ENCODE measurements at regions not wholly inside any gene's neighbourhood (a gene's known extent, or its start where the extent isn't known, plus 50 kb on each side); places are given as distances from the start of the nearest gene placed in this dataset.
A peak's percentile ranks its signal among the peaks of the same experiment; 100 is the strongest.
"Not testable (repeated sequence)": the region's sequence is repeated elsewhere in the genome, so short reads cannot be mapped to it uniquely, and the experiment has no call there.

DNA sequence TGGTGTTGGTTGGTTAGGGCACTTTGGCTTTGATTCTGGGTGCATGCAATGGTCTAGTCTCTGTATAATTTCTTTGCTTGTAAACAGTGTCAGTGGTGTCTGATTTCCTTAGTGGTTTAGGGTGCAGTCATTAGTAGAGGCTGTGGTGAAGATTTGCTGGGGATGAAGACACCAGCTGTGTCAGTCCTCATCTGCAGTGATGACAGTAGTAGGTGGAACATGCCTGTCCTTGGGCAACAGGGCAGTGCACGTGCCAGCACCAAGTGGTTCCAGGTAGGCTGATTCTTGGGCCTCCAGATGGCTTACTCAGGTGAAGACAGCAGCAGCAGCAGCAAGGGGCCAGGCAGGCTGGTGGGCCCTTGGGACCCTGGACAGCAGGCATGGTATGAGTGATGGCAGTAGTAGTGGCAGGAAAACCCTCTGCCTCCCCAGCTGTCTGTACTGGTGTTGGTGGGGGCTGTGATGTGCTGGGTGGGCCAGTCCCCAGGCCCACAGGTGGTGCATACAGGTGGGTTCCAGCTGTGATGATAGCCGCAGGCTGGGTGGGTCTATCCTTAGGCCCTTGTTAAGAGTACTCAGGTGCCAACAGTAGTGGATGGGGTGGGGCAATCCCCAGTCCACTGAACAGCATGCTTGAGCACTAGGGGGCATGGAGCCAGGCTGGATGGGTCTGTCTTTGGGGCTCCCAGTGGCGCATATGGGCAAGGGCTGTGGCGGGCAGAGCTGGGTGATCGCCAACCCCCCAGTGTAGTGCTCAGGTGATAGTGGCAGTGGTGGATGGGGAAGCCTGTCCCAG is 140.7 kb upstream of the THUMPD2 start:
- no peaks in the 10 kb centered on the region for H3K36me3 ChIP-seq
- H3K4me3 ChIP-seq = no peak overlapping the region
- no peaks in the 10 kb centered on the region for H3K27me3 ChIP-seq
- no peak for DNase-seq
- H3K9me3 ChIP-seq = peaks cover 5% of the 10 kb centered on the region

DNA sequence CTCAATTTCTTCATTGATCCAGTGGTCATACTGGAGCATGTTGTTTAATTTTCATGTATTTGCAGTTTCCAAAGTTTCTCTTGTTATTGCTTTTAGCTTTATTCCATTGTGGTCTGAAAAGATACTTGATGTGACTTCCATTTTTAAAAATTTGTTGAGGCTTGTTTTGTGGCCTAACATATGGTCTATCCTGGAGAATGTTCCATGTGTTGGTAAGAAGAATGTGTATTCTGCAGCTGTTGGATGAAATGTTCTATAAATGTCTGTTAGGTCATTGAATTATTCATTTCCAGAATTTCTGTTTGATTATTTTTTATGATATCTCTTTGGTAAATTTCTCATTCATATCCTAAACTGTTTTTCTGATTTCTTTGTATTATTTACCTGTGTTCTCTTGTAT is 139.8 kb upstream of the THUMPD2 start:
- peaks cover 5% of the 10 kb centered on the region for H3K9me3 ChIP-seq
- no peaks in the 10 kb centered on the region for H3K27me3 ChIP-seq
- DNase-seq = no peak

DNA sequence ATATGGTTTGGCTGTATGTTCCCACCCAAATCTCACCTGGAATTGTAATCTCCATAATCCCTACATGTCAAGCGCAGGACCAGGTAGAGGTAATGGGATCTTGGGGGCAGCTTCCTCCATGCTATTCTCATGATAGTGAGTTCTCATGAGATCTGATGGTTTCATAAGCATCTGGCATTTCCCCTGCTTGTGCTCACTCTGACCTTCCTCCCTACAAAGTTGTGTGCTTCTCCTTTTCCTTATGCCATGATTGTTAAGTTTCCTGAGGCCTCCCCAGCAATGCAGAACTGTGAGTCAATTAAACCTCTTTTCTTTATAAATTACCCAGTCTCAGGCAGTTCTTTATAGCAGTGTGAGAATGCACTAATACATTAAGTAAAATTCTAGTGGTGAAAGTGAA is 138.3 kb upstream of the THUMPD2 start:
- not testable (repeated sequence) for H3K27me3 ChIP-seq, H3K9me3 ChIP-seq, H3K4me3 ChIP-seq, H3K36me3 ChIP-seq, DNase-seq

More for the DNA sequence above, 139.8 kb upstream of the THUMPD2 start:
- Histone ChIP-seq H3K4me3 (no peak overlapping the region), H3K36me3 (no peaks in the 10 kb centered on the region)

DNA sequence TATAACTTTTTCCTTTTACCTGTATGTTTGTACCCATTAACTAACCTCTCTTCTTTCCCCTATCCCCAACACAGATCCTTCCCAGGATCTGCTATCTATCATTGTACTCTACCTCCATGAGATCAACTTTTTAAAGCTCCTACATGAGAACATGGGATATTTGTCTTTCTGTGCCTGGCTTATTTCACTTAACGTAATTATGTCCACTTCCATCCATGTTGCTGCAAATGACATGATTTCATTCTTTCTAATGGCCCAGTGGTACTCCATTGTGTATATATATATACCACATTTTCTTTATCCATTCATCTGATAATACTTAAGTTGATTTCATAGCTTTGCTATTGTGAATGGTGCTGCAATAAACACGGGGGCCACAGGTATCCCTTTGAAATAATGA is 135.9 kb upstream of the THUMPD2 start:
- Histone ChIP-seq H3K4me3 (no peak overlapping the region), H3K27me3 (no peaks in the 10 kb centered on the region), H3K9me3 (no peaks in the 10 kb centered on the region), H3K36me3 (no peaks in the 10 kb centered on the region)
- no peak for DNase-seq

DNA sequence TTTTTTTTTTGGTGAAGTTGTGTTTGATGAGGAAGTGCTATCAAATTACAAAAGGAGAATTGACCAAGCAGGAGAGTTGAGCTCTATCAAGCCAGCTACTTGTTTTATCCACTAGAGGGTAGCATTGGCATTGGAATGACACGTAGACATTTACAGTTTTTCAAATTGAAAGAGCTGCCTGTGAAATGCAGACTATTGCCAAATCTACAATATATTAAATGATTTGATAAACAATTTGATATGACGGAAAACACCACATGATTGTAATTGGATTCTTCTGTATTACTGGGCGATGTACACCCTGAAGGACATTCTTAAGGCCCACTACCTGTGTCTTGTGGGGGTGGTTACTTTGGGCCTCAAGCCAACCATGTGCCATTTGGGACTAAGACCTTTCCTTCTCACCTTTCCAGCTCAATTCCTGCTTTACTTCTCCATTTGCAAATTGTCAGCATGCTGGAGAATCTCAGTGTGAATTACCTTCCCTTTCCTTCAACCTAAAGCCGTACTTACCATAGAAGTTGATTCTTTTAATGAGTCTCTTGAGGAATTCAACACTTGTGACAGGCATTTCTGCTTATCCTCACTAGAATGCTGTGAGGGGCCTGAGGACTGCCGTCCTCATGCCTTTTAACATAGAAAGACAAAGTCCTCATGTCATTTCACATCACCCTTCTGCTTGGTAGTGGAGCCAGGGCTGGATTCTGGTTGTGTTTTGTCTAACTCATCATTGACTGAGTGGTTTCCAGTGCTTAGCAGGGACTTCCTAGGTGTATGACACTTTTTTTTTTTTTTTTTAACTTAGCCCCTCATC is 134.8 kb upstream of the THUMPD2 start:
- Histone ChIP-seq H3K9me3 (no peaks in the 10 kb centered on the region), H3K36me3 (no peaks in the 10 kb centered on the region), H3K4me3 (no peak overlapping the region), H3K27me3 (no peaks in the 10 kb centered on the region)
- no peak for DNase-seq

DNA sequence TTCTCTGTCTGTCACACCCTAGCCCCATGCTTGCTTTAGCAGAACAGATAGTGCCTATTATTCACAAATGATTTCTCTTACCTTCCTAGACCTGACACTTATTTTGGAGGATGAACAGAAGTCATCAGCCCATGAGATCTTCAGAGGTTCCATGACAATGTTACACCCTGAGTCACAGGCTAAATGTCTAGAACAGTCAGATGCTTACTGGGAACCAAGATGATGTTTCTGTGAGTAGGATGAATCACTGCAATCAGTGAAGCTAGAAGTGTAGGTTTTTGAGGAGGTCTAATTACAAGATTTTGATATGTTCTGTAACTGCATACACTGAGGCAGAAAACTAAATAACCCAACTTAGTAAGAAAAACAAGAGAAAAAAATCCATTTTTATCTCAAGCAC is 123.0 kb upstream of the THUMPD2 start:
- Histone ChIP-seq H3K9me3 (no peaks in the 10 kb centered on the region), H3K4me3 (no peak overlapping the region), H3K36me3 (no peaks in the 10 kb centered on the region), H3K27me3 (no peaks in the 10 kb centered on the region)
- DNase-seq = no peak

DNA sequence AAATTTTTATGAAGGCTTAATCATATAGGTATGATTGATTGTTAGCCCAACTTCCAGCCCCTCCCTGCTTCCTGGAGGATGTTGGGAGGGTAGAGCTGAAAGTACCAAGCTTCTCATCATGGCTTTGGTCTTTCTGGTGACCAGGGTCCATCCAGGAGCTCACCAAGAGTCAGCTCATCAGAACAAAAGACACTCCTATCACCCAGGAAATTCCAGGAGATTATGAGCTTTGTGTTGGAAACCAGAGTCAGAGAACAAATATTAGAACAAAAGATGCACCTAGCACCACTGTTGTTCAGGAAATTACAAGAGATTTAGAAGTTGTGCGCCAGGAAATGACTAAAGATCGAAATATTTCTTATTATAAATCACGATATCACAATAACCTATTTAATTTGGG is 119.9 kb upstream of the THUMPD2 start:
- no peaks in the 10 kb centered on the region for H3K27me3 ChIP-seq
- 0 out of 2 replicates have a peak, but pooled peaks cover 2% of the 10 kb centered on the region for H3K9me3 ChIP-seq
- DNase-seq = no peak
- H3K36me3 ChIP-seq = no peaks in the 10 kb centered on the region
- no peak overlapping the region for H3K4me3 ChIP-seq

DNA sequence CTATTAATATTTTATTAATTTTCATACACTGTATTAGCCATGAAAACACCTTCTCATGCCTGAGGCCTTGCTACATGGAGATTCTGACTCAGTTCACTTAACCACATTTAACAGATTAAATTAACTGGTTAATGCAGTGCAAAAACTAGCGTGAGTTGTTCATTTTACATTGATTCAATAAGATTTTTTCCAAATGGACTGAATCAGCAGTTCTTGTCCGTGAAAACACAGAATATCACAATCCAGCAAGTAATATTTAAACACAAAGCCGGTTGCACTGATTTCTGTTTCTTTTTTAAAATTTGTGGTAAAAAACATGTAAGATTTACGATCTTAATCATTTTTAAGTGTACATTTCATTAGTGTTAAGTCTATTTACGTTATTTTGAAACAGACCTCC is 118.2 kb upstream of the THUMPD2 start:
- H3K9me3 ChIP-seq = 0 out of 2 replicates have a peak, but pooled peaks cover 2% of the 10 kb centered on the region
- no peak overlapping the region for H3K4me3 ChIP-seq
- no peaks in the 10 kb centered on the region for H3K27me3 ChIP-seq
- H3K36me3 ChIP-seq = no peaks in the 10 kb centered on the region
- DNase-seq = no peak

DNA sequence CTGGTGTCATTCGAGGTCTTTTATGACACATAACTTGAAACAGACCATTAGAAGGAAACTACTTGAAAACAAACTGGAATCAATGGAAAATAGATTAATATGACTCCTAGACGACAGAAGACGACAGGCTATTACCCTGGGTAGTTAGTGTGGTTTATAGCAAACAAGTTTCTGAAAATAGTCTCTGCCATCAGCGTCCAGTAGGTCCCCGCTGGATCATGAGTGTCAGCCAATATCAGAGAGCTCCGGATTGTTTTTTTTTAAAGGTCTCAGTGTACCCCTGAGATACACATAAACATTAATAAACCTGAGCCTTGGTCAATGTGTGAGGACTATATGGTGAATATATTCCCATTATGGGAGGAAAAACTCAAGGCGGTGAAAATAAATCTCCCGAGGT is 115.0 kb upstream of the THUMPD2 start:
- no peak overlapping the region for H3K4me3 ChIP-seq
- DNase-seq = no peak
- H3K27me3 ChIP-seq = no peaks in the 10 kb centered on the region
- H3K9me3 ChIP-seq = 0 out of 2 replicates have a peak, but pooled peaks cover 2% of the 10 kb centered on the region
- H3K36me3 ChIP-seq = no peaks in the 10 kb centered on the region

DNA sequence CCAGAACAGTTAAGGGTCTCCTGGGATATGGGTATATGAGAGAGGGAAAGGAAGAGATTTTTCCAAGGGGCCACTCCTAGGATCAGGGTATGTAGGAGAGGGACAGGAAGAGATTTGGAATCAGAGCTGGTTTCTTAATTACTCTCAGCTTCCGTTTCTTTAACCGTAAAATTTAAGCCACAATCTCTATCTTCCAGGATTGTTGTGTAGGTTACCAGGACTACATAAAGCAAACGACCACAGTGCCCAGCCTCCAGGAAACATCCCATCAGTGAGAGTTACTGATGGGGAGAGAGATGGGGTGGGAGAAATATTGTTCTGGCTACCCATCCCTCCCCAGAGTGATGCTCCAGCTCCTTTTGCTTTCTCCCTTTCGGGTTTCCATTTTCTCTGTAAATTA is 114.6 kb upstream of the THUMPD2 start:
- no peak for DNase-seq
- Histone ChIP-seq H3K4me3 (no peak overlapping the region), H3K9me3 (0 out of 2 replicates have a peak, but pooled peaks cover 2% of the 10 kb centered on the region), H3K27me3 (no peaks in the 10 kb centered on the region), H3K36me3 (no peaks in the 10 kb centered on the region)

DNA sequence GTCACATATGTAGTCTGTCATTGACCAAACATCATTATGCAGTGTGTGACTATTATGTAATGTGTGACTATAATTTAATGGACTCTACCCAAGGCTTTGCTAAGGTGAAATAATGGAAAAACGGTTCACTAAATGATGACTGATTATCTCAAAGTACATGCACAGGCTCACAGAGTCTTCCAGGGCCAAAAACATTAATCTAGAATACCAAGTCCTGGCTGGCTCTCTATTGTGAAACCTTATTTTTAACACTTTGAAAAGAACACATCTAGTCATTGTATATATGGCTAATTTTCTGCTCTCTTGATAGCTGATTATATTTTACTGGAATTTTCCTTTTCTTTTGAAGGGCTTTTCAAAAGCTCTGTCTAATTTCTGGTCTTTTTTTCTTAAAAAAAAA is 102.9 kb upstream of the THUMPD2 start:
- no peak overlapping the region for H3K4me3 ChIP-seq
- H3K9me3 ChIP-seq = no peaks in the 10 kb centered on the region
- H3K27me3 ChIP-seq = no peaks in the 10 kb centered on the region
- DNase-seq = no peak
- no peaks in the 10 kb centered on the region for H3K36me3 ChIP-seq

DNA sequence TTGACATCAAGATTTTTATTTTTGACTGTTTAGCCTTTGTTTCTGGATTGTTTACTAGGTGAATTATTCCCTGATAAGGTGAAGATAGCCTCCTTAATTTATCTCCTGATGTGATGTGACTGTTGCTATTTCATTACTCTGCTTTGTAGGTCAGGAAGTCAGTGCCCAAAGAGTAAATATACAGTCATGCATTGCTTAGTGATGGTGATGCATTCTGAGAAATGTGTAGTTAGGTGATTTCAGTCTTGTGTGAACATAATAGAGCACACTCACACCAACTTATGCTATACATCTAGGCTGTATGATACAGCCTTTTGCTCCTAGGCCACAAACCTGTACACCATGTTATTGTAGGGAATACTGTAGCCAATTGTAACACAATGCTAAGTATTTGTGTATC is 102.4 kb upstream of the THUMPD2 start:
- H3K36me3 ChIP-seq = no peaks in the 10 kb centered on the region
- no peak for DNase-seq
- H3K4me3 ChIP-seq = no peak overlapping the region
- no peaks in the 10 kb centered on the region for H3K27me3 ChIP-seq
- no peaks in the 10 kb centered on the region for H3K9me3 ChIP-seq

DNA sequence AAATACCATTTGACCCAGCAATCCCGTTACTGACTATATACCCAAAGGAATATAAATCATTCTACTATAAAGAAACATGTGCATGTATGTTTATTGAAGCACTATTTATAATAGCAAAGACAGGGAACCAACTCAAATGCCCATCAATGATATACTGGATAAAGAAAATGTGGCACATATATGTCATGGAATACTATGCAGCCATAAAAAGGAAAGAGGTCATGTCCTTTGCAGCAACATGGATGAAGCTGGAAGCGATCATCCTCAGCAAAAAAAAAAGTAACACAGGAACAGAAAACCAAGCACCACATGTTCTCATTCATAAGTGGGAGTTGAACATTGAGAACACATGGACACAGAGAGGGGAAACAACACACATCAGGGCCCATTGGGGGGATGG is 99.9 kb upstream of the THUMPD2 start:
- not testable (repeated sequence) for H3K27me3 ChIP-seq, H3K9me3 ChIP-seq, H3K4me3 ChIP-seq, H3K36me3 ChIP-seq, DNase-seq

DNA sequence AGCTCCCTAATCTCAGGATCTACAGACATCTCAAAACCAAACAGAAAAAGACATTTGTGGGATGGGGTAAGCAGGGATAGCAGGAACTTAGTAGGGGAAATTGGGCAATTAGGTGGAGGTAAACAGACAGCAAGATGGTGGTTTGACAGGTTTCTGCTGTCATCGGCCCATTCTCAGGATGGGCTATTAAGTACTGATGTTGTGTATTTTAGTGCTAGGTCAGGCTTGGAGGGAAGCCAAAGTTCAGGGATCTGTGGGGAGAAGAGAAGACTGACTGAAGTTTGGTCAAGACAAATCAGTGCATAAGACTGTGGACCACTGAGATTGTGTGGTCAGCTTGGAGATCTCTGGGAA is 96.8 kb upstream of the THUMPD2 start:
- H3K27me3 ChIP-seq = no peaks in the 10 kb centered on the region
- no peaks in the 10 kb centered on the region for H3K36me3 ChIP-seq
- no peak for DNase-seq
- no peaks in the 10 kb centered on the region for H3K9me3 ChIP-seq
- H3K4me3 ChIP-seq = no peak overlapping the region

DNA sequence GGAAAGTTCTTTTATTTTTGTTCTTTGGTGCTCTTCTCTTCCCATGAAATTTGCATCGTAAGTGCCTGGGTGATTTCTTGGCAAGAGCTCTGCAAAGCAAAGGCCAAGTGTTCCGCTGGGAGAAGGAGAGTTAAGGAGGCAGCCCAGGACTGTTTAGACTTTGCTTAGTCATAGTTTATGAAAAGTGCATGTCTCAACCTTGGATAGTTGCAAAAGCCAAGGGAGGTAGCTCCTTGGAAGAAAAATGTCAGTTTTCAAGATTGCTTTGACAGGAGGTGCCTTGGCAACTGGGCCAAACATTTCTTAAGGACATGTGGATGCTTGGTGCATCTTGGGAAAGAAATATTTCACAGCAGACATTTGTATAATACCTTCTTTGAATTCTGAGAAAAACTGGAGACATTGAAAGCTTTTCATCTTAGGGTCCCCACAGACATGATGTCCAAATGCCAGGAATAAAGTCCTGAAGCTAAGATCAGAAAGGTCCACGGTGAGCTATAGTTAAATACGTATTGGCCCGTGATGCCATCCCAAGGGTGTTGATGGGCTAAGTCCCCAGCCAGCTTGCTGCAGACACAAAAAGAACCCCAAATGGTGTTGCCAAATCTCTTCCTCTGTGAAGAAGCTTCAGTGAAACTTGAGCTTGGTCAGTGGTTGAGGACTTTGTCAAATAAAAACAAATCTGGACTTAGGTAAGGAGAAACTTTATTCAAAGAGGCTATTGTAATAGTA is 96.3 kb upstream of the THUMPD2 start:
- Histone ChIP-seq H3K36me3 (no peaks in the 10 kb centered on the region), H3K4me3 (no peak overlapping the region), H3K27me3 (no peaks in the 10 kb centered on the region), H3K9me3 (no peaks in the 10 kb centered on the region)
- DNase-seq = peak; percentile 90

DNA sequence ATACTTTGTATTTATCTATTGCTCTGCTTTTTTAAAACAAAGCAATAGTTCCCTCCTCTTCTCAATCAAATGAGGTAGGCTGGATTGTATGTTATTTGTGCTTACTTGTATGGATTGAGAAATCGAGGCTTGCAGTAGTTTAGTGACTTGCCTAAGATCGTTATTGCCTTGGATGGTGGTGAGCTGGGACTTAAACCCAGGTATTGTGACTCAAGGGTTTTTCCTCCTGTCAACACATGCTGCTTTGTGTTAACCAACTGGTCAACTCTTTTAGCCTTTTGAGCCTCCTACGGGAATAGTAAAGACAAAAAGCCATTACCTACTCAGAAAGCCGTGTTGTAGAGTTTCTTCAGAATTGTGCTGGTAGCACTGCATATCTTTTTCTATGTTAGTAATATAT is 95.2 kb upstream of the THUMPD2 start:
- no peak for DNase-seq
- no peak overlapping the region for H3K4me3 ChIP-seq
- H3K9me3 ChIP-seq = no peaks in the 10 kb centered on the region
- no peaks in the 10 kb centered on the region for H3K36me3 ChIP-seq
- H3K27me3 ChIP-seq = no peaks in the 10 kb centered on the region

DNA sequence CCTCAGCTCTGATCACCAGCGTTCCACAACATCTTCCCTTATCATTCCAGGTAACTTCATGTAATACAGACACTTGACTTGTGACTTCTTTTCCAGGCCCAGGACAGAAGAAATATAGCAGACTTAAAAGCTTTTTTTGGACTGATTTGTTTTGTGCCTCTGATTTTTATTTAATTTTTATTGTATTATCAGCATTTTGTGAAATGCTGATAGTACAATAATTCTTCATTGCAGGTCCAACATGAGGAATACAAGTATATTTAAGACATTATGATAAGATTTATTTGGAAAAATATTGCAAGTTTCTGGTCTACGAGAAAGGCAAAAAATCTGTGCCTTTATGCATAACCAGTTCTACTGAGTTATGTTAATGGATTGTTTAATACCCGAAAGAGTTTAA is 94.5 kb upstream of the THUMPD2 start:
- no peaks in the 10 kb centered on the region for H3K27me3 ChIP-seq
- no peaks in the 10 kb centered on the region for H3K36me3 ChIP-seq
- no peak for DNase-seq

More for the DNA sequence above, 94.5 kb upstream of the THUMPD2 start:
- Histone ChIP-seq H3K9me3 (no peaks in the 10 kb centered on the region), H3K4me3 (no peak overlapping the region)

Data from MG63 (cell line).